Neural cell (in vitro differentiated cells): ENCODE measurements at regions not wholly inside any gene's neighbourhood (a gene's known extent, or its start where the extent isn't known, plus 50 kb on each side); places are given as distances from the start of the nearest gene placed in this dataset.

Experiments
- H2AFZ ChIP-seq: fragments of 200-600, 300-800 bp; sonication (generic), shearing (Covaris generic); 2 replicates; pipeline ENCODE4 v1.6.0; 2014; ENCODE audit warnings: low read depth, mild to moderate bottlenecking, antibody characterized with exemption, low read length, moderate library complexity
- H3F3A ChIP-seq: fragments of 200-600 bp; shearing (Covaris generic); 2 replicates; pipeline ENCODE4 v1.6.1; 2016; ENCODE audit warnings: mild to moderate bottlenecking, moderate library complexity, mixed read lengths, antibody characterized with exemption, low read length; ENCODE audit not compliant: insufficient read depth, poor library complexity, severe bottlenecking
- H3K27ac ChIP-seq: fragments of 200-600, 300-800 bp; sonication (generic), shearing (Covaris generic); 2 replicates; pipeline ENCODE4 v1.5.1; 2014; ENCODE audit warnings: mild to moderate bottlenecking, low read length, moderate library complexity
- H3K27me3 ChIP-seq: fragments of 300-800, 200-600 bp; sonication (generic), shearing (Covaris generic); 2 replicates; pipeline ENCODE4 v1.6.0; 2014; ENCODE audit warnings: mild to moderate bottlenecking, low read depth, low read length, moderate library complexity; ENCODE audit not compliant: insufficient read depth
- H3K36me3 ChIP-seq: fragments of 300-800, 200-600 bp; sonication (generic), shearing (Covaris generic); 2 replicates; pipeline ENCODE4 v1.5.1; 2014; ENCODE audit warnings: mild to moderate bottlenecking, antibody characterized with exemption, low read length, moderate library complexity; ENCODE audit not compliant: insufficient read depth
- H3K4me2 ChIP-seq: fragments of 300-800, 200-600 bp; sonication (generic), shearing (Covaris generic); 2 replicates; pipeline ENCODE4 v1.6.0; 2014; ENCODE audit warnings: mild to moderate bottlenecking, low read length
- H3K4me3 ChIP-seq: fragments of 300-800, 200-600 bp; sonication (generic), shearing (Covaris generic); 2 replicates; pipeline ENCODE4 v1.5.1; 2014; ENCODE audit warnings: mild to moderate bottlenecking, low read length, moderate library complexity
- H3K79me2 ChIP-seq: fragments of 200-600 bp; shearing (Covaris generic); replicated peaks from 2 replicates; pipeline ENCODE4 v1.6.0; 2014; ENCODE audit warnings: mild to moderate bottlenecking, low read length, moderate library complexity; ENCODE audit not compliant: insufficient read depth
- H3K9ac ChIP-seq: fragments of 300-800, 200-600 bp; sonication (generic), shearing (Covaris generic); 2 replicates; pipeline ENCODE4 v1.6.1; 2016; ENCODE audit warnings: mild to moderate bottlenecking, low read length, mixed read lengths
- H3K9me2 ChIP-seq: fragments of 200-600 bp; shearing (Covaris generic); 2 replicates; pipeline ENCODE4 v1.6.1; 2016; ENCODE audit warnings: mild to moderate bottlenecking, low read length, mixed read lengths; ENCODE audit not compliant: insufficient read depth
- H3K9me3 ChIP-seq: fragments of 200-600, 300-800 bp; sonication (generic), shearing (Covaris generic); 2 replicates; pipeline ENCODE4 v1.6.1; 2016; ENCODE audit warnings: mild to moderate bottlenecking, mixed run types, low read length, moderate library complexity, mixed read lengths
- H4K20me1 ChIP-seq: fragments of 200-600 bp; shearing (Covaris generic); 2 replicates; pipeline ENCODE4 v1.6.1; 2016; ENCODE audit warnings: mild to moderate bottlenecking, mixed run types; ENCODE audit not compliant: insufficient read depth
- CTCF ChIP-seq: fragments of 450-650 bp; IDR thresholded peaks from 2 replicates; pipeline ENCODE4 v1.5.1; 2014; ENCODE audit warnings: antibody characterized with exemption, mild to moderate bottlenecking, moderate library complexity; ENCODE audit not compliant: poor library complexity, severe bottlenecking
- EP300 ChIP-seq: fragments of 450-650 bp; conservative IDR thresholded peaks from 2 replicates; pipeline ENCODE4 v1.6.1; 2014; ENCODE audit warnings: antibody characterized with exemption, mild to moderate bottlenecking, moderate library complexity; ENCODE audit not compliant: poor library complexity, severe bottlenecking
- EZH2 ChIP-seq: fragments of 200-600, 300-800 bp; shearing (Covaris generic), sonication (generic); IDR thresholded peaks from 2 replicates; pipeline ENCODE4 v1.6.1; 2014; ENCODE audit warnings: antibody characterized with exemption, low read length, borderline replicate concordance, mild to moderate bottlenecking; ENCODE audit not compliant: insufficient read depth, poor library complexity, severe bottlenecking
- MXI1 ChIP-seq: fragments of 450-650 bp; conservative IDR thresholded peaks from 2 replicates; pipeline ENCODE4 v1.6.1; 2014; ENCODE audit warnings: antibody characterized with exemption, mild to moderate bottlenecking; ENCODE audit not compliant: poor library complexity, severe bottlenecking
- POLR2AphosphoS5 ChIP-seq: IDR thresholded peaks from 2 replicates; pipeline ENCODE4 v1.6.1; 2012
- RAD21 ChIP-seq: fragments of 450-650 bp; conservative IDR thresholded peaks from 2 replicates; pipeline ENCODE4 v1.6.1; 2014; ENCODE audit warnings: antibody characterized with exemption, mild to moderate bottlenecking, moderate library complexity
- SMC3 ChIP-seq: fragments of 450-650 bp; conservative IDR thresholded peaks from 2 replicates; pipeline ENCODE4 v1.6.1; 2014; ENCODE audit warnings: antibody characterized with exemption, mild to moderate bottlenecking, moderate library complexity; ENCODE audit not compliant: poor library complexity
- TAF1 ChIP-seq: IDR thresholded peaks from 2 replicates; pipeline ENCODE4 v1.6.1; 2012; ENCODE audit warnings: low read depth
- TF ChIP-seq, protein P1 (sequence below): IDR thresholded peaks from 2 replicates; pipeline ENCODE4 v1.6.1; 2012; ENCODE audit warnings: borderline replicate concordance

- no peaks in the 10 kb centered on the region for H3K36me3 ChIP-seq
- H3K4me3 ChIP-seq, result no peak overlapping the region
- H3F3A ChIP-seq, result no peaks in the 10 kb centered on the region
- H3K4me2 ChIP-seq, result no peak overlapping the region
- no peak for TF ChIP-seq TAF1
- TF ChIP-seq SMC3, result no peak
- TF ChIP-seq, protein P1, sequence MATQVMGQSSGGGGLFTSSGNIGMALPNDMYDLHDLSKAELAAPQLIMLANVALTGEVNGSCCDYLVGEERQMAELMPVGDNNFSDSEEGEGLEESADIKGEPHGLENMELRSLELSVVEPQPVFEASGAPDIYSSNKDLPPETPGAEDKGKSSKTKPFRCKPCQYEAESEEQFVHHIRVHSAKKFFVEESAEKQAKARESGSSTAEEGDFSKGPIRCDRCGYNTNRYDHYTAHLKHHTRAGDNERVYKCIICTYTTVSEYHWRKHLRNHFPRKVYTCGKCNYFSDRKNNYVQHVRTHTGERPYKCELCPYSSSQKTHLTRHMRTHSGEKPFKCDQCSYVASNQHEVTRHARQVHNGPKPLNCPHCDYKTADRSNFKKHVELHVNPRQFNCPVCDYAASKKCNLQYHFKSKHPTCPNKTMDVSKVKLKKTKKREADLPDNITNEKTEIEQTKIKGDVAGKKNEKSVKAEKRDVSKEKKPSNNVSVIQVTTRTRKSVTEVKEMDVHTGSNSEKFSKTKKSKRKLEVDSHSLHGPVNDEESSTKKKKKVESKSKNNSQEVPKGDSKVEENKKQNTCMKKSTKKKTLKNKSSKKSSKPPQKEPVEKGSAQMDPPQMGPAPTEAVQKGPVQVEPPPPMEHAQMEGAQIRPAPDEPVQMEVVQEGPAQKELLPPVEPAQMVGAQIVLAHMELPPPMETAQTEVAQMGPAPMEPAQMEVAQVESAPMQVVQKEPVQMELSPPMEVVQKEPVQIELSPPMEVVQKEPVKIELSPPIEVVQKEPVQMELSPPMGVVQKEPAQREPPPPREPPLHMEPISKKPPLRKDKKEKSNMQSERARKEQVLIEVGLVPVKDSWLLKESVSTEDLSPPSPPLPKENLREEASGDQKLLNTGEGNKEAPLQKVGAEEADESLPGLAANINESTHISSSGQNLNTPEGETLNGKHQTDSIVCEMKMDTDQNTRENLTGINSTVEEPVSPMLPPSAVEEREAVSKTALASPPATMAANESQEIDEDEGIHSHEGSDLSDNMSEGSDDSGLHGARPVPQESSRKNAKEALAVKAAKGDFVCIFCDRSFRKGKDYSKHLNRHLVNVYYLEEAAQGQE, result no peak
- TF ChIP-seq MXI1, result no peak
- TF ChIP-seq RAD21, result no peak
- no peak for TF ChIP-seq CTCF
- no peak for TF ChIP-seq POLR2AphosphoS5
- no peak for TF ChIP-seq EZH2
- TF ChIP-seq EP300, result no peak
- no peaks in the 10 kb centered on the region for H3K9me3 ChIP-seq
- H3K9ac ChIP-seq, result no peak overlapping the region
- H3K27ac ChIP-seq, result no peak overlapping the region
- H3K27me3 ChIP-seq, result no peaks in the 10 kb centered on the region
- no peaks in the 10 kb centered on the region for H3K9me2 ChIP-seq
- no peaks in the 10 kb centered on the region for H4K20me1 ChIP-seq
- H3K79me2 ChIP-seq, result no peaks in the 10 kb centered on the region
- H2AFZ ChIP-seq, result no peak overlapping the region
These were observed 977.9 kb upstream of the CNTNAP5 start for GRCh38 chr2:123047186-123047585.

DNA sequence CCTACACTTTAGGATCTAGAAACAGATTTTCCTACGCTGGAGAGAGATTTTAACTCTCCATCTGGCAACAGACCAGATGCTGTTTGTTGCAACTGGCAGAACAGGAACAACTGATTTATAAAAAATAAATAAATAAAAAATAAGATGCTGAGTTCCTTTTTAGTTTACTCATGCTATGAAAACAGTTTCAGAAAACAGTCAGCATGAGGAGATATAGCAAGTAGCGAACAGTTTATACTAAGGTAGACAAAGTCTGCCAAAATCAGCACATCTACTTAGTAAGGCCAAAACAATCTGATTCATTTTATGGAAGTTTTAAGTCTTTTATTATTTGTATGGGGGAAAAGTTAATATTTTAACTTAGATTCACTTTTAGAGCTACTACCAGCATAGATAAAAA, 974.0 kb upstream of the CNTNAP5 start:
- H3K36me3 ChIP-seq, result no peaks in the 10 kb centered on the region
- H3K79me2 ChIP-seq, result no peaks in the 10 kb centered on the region
- H4K20me1 ChIP-seq, result no peaks in the 10 kb centered on the region
- H3K27me3 ChIP-seq, result no peaks in the 10 kb centered on the region
- H3K9me2 ChIP-seq, result no peaks in the 10 kb centered on the region
- no peak overlapping the region for H3K4me3 ChIP-seq
- no peak overlapping the region for H3K4me2 ChIP-seq
- H3F3A ChIP-seq, result no peaks in the 10 kb centered on the region
- TF ChIP-seq, protein P1, result no peak
- no peak for TF ChIP-seq TAF1
- H3K9me3 ChIP-seq, result no peaks in the 10 kb centered on the region
- H3K27ac ChIP-seq, result no peak overlapping the region
- H3K9ac ChIP-seq, result no peak overlapping the region
- no peak overlapping the region for H2AFZ ChIP-seq
